Stimulated activated CD8-positive, alpha-beta memory T cell treated with anti-CD3 and anti-CD28 coated beads, Interleukin-2, amount 100 ng/mL, for 1 hour (primary cell): ENCODE measurements at regions not wholly inside any gene's neighbourhood (a gene's known extent, or its start where the extent isn't known, plus 50 kb on each side); places are given as distances from the start of the nearest gene placed in this dataset.
"Not testable (repeated sequence)": the region's sequence is repeated elsewhere in the genome, so short reads cannot be mapped to it uniquely, and the experiment has no call there.

Experiments used
- DNase-seq, 2 donors: peaks; one replicate each; pipeline ENCODE4 v3.0.0-alpha.2; 2020; ENCODE audit warnings: low read depth in 2 of 2

DNA sequence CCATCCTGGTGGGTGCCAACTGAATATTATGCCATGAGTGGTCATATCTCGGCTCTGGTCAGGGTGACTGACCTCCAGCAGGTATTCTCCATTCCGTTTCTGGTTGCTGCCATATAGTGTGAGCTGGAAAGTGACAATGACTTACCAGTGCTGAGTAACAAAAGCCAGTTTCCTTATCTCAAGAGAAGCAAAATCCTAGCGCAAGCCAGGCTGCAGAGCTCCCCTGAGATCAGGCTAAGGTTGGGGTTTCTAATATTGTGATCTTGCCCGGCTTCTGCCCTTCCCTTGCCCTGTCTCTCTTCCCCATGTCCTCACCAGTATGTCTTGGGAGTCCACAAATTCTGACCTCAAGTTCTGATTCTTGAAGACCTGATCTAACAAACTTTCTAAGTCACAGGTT is 271.3 kb upstream of the SPTLC3 start:
- DNase-seq = no peak

DNA sequence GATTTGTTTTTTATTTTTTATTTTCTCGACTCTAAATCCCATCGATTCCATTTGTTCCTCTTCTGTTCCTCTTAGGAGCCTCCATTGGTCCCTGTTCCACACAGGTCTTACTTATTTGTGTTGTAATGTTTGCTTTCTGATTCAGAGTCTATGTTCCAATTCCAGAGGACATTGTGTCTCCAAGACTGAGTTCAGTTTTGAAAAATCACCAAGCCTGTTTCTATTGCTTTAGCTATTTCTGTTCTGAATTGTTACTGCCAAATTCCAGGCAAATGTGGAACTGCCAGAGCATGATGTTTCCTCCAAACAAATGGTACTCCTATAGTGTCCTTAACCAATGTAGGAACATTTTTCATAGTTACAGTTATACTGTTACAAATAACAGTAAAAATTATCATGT is 270.9 kb upstream of the SPTLC3 start:
- DNase-seq = no peak

DNA sequence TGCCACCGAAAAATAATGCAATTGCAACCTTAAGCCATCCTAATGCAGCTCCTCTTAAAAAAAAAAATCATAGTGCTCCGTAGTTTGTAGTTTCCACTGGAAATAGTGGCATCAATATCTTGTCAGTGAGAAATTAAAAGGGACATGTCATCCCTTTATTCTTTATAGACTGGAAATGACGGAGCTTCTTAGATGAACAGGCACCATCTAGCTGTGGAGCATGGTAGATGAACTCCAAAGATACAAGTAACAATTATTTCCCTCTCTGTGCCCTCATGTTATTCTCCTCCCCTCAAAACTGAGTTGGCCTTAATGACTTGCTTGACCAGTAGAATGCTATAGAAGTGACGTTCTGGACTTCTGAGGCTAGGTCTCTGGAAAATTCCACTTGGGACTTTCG is 268.1 kb upstream of the SPTLC3 start:
- no peak for DNase-seq

DNA sequence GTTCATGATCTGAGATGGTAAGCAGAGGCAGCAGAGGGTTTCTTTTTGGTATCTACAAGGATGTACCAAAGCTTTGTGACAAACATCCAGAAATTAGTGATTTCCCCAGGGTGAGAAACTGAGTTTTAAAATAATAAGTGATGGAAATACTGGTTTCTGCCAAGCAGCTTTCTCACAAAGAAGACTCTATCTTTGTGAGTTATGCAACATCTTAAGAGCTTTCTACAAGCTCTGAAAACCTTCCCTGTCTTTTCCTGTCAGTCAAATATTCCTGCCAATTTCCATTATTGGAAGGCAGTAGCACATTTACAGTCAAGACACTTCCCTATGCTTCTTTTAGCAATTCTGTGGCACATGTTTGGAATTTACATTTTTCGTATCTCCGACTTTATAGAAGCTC is 264.7 kb upstream of the SPTLC3 start:
- no peak for DNase-seq

DNA sequence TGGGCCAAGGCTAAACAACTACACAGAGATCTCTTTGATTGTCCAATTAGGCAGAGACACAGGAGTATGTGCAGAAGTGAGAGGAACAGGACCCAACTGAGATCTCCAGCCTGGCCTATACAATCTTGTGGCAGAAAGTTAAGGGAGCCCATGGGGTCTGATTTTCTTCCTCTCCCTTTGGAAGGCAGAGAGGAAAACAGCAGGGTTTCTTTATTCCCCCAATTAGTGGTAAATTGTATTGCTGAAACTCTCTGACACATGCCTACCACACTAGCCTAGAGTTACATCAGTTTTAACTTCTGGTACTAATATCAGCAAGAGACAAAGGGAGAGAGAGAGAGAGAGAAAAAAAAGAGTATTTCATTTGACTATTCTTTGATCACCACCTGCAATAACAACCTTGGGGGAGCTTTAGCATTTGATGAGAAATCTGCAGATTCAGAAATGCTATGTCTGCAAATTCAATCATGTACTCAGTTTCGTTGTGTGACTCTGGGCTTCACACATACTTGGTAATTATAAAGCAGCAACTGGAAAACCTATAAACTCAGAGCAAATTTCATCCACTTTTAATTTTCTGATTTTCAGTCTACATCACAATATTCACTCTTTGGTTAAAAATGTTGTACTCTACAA is 260.3 kb upstream of the SPTLC3 start:
- DNase-seq = no peak

DNA sequence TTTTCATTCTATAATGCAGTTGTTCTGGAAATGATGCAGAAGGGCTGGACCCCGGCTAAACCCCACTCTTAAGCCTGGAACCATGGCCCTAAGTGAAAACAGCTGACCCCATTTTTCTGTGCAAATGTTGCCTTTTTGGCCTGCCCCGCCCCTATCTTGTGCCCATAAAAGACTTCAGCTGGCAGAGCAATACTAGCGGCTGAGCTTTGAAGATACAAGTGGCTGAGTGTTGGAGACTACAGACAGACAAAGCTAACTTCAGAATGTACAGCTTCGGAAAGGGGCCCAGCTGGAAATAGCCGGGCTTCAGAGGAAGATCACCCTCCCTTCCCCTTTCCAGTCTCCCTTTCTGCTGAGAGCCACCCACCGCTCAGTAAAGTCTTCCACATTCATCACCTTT is 258.6 kb upstream of the SPTLC3 start:
- no peak for DNase-seq

DNA sequence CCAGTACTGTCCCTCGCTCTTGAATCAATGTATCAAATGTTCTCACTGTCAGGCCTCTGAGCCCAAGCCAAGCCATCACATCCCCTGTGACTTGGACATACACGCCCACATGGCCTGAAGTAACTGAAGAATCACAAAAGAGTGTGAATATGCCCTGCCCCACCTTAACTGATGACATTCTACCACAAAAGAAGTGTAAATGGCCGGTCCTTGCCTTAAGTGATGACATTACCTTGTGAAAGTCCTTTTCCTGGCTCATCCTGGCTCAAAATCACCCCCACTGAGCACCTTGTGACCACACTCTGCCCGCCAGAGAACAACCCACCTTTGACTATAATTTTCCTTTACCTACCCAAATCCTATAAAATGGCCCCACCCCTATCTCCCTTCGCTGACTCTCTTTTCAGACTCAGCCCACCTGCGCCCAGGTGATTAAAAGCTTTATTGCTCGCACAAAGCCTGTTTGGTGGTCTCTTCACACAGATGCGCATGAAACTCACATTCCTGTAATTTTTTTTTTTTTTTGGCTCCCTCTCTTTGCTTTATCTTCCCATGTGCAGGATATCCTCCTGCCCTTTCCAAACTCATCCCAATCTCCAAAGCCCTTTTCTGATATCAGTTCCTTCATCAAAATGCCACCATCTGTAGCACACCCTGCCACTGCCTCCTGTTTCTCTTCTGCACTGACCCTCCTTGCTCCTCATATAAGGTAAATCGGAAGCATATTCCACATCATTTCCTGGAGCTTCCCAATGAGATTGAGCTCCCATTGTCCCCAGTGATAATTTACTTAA is 255.7 kb upstream of the SPTLC3 start:
- DNase-seq = not testable (repeated sequence)

DNA sequence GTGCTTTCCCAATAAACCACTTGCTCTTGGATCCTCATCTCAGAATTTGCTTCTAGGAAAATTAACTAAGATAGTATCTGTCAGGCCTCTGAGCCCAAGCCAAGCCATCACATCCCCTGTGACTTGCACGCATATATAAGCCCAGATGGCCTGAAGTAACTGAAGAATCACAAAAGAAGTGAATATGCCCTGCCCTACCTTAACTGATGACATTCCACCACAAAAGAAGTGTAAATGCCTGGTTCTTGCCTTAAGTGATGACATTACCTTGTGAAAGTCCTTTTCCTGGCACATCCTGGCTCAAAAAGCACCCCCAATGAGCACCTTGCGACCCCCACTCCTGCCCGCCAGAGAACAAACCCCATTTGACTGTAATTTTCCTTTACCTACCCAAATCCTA is 255.0 kb upstream of the SPTLC3 start:
- not testable (repeated sequence) for DNase-seq

DNA sequence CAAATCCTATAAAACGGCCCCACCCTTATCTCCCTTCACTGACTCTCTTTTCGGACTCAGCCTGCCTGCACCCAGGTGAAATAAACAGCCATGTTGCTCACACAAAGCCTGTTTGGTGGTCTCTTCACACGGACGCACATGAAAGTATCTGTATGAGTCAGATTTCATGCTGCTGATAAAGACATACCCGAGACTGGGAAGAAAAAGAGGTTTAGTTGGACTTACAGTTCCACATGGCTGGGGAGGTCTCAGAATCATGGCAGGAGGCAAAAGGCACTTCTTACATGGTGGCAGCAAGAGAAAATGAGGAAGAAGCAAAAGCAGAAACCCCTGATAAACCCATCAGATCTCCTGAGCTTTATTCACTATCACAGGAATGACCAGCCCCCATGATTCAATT is 249.3 kb upstream of the SPTLC3 start:
- not testable (repeated sequence) for DNase-seq

DNA sequence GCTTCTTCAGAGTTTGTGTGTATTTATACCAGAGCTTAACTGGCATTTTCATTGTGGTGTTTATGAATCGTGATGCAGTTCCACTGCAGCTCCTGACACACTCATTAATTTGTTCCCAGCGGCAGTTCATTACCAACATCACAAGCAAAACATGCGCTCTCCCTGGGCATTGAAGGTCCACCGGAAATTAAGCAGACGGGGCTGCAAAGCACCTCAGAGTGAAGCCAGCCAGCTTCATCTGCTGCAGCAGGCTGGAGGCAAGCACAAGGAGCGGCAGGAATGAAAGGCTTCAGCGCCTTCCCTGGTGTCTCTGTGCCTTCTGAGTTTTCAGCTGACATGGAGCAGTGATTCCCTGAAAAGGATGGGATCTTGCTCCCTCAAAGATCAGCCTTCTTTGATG is 246.0 kb upstream of the SPTLC3 start:
- DNase-seq = no peak

DNA sequence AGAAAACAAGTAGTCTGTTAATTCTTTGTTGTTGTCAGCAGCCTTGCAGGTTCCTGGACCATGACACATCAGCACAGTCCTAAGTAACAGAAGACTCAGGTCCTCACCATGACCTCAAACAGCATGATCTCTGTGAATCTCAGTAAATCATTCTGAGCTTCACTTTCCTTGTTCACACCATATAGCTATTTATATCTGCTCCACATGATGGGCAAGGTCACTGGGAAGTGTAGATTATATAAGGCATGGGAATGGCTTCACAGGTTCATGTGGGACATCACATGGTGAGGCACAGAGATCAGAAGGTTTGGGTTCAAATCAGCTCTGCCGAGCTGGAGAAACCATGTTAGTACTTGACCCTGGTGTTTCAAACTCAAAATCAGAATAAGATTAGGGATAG is 245.4 kb upstream of the SPTLC3 start:
- no peak for DNase-seq

DNA sequence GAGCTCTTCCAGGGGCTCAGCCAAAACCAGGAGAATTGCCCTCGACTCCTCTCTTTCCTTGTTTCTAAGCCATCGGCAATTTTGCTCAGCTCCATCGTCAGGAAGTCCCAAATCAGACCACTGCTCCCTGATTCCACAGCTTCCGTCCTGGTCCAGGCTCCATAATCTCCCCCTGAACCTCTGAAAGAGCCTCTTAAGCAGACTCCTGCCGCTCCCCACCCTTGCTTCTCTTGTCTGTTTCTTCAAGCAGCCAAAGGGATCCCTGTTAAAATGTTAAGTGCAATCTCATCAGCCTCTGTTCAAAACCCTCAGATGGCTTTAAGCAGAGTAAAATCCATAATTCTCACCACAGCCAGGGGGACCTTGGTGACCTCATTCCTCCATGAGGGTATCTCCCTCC is 244.7 kb upstream of the SPTLC3 start:
- no peak for DNase-seq

DNA sequence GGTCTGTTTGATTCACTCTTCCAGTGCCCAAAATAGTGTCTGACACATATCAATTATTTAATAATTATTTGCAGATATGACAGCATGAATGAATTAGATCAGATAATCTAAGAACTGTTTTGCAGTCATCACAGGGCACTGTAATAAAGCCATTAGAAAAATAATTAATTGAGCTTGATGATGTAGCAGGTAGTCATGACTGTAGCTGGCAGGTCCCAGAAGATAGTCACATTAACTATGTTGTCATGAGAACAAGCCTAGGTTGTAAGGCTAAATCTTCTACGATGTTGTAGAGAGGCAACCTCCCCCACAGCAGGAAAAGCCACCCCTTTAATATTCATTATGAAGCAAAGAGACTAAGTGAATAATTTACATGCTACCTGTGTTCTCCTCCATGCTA is 243.9 kb upstream of the SPTLC3 start:
- DNase-seq = no peak

DNA sequence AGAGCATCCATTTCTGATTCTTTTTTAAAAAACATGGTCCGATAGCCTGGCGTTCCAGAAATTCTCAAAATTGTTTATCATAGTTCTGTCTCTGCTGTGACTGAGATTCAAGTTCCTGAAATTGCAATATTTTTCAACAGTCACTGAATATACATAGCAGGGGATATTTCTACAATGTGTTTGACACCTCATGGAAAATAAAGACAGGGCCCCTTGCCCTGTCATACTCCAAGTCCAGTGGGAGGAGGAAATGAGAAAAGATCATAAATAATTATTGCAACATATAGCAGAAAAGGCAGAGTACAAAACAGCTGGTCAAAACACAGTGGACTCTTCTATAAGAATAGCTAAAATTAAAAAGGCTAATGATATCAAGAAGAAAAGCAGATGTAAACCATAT is 234.8 kb upstream of the SPTLC3 start:
- DNase-seq = no peak

DNA sequence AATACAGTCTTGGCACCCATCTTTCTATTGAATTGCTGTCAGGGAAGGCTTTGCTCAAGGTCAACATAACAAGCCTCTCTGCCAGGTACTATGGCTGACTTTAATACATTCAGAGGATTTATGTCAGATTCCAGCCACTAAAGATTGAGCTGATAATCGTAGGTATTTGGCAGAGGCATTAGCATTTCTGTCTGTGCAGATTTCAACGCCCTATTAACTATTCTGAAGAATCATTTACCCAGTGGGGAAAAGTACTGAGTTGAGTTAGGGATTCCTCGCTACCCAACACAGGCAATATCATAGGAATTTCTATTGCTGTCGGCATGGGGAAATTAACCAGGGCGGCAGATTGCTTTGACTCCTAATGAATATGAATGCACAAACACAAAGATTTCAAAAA is 233.7 kb upstream of the SPTLC3 start:
- no peak for DNase-seq

DNA sequence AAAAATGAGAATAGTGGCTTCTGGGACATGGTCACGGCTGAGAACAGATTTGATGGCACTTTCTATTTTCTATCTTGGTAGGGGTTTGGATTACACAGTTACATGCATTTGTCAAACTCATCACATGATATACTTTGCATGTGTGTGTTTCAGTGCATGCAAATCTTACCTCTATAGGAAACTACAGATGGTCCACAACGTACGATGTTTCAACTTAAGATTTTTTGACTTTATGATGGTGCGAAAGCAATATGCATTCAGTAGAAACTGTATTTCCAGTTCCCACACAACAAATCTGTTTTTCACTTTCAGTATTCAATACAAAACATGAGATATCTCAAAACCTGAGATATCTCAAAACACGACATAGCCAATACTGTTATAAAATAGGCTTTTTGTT is 231.8 kb upstream of the SPTLC3 start:
- DNase-seq = no peak

DNA sequence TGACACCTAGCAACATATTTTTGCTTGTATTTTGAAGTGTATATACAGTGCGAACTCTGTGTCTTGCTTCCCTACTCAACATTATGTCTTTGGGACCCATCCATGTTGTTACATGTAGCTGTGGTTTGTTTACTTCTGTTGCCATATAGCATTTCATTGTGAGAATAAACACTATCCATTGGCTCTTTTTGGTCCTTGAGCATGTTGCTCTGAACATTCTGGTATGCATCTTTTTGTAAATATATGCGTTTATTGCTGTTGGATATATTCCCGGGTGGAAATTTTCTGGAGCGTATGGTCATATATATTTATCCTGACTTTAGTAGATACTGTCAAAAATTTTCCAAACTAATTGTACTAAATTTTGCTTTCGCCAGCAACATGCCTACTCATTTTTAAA is 222.5 kb upstream of the SPTLC3 start:
- DNase-seq = no peak

DNA sequence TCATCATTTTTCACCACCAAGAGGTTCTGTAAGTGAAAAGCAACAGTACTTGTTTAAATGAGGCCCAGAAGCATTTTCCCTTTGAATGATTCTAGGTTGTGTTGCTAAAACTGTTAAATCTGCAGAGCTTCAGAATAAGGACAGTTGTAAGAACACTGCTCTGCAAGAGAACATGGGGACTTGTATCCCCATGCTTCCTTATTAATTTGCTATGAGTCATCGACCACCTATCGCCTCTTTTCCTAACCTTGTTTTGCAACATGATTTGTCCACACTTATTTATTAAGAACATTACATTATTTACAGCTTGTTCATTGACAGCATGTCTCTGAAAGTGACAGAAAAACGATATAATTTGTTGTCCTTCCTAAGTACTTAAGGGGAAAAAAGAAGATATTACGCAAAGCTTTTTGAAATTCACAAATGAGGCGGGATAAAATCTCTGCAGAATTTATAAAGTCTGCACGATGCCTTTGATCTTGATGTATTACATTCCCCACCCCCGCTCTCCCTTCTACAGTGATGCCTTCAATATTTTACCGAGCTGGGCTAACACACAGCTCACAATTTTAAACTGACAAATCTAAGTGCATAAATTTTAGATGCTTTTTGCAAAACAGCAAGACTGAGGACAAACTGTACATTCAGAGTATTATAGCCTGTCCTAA is 220.0 kb upstream of the SPTLC3 start:
- DNase-seq = no peak

DNA sequence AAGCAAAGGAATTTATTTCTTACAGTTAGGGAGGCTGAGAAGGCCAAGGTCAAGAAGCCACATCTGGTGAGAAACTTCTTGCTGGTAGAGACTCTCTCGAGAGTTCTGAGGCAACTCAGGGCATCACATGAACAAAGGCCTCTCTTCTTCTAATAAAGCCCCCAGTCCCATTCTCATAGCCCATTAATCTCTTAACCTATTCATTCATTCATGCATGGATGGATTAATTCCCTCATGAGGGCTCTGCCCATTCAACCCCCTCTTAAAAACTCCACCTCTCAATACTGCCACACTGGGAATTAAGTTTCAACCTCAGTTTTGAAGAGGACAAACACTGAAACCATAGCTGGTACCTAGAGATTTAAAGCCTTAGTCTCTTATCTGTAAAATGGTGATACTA is 217.9 kb upstream of the SPTLC3 start:
- no peak for DNase-seq

DNA sequence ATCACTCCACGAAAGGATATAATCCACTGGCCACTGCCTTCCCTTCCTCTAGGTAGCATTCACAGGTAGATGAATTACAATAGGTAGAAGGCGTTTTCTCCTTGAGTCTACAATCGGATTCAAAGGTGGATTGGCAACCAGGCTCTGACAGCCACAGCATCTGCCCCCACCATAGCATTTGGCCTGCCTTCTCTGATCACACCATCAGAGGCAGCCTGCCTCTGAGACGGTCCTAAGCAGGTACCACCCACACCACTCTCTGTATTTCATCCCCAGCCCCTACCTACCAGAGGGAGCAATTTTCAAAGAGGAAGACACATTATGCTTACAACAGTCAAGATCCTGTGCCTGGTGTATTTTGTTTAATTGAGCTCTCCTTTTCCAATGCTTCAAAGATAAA is 210.5 kb upstream of the SPTLC3 start:
- no peak for DNase-seq

DNA sequence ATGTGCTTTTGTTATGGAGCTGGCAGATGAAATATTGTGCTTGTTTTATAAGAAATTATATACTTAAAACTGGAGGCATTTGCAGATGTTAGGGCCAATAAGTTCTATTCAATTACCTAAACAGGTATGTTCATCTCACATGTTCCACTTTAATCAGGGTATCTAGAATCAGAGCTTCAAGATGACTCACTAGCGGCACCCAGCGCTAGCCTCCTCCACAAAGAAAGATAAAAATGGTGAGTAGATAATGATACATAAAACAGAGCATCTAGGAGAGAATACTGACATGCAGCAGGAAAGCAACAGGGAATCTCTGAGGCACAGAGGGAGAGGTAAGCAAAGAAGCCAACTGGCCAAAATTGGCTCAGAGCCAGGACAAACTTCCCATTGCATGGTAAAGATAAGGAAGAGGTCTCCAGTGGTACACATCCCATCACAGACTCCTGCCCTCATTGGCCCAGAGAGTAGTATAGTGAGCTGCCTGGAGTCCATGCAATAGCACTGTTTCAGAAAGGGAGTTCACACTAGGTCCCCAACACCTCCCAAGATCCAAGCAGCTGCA is 200.7 kb upstream of the SPTLC3 start:
- no peak for DNase-seq

DNA sequence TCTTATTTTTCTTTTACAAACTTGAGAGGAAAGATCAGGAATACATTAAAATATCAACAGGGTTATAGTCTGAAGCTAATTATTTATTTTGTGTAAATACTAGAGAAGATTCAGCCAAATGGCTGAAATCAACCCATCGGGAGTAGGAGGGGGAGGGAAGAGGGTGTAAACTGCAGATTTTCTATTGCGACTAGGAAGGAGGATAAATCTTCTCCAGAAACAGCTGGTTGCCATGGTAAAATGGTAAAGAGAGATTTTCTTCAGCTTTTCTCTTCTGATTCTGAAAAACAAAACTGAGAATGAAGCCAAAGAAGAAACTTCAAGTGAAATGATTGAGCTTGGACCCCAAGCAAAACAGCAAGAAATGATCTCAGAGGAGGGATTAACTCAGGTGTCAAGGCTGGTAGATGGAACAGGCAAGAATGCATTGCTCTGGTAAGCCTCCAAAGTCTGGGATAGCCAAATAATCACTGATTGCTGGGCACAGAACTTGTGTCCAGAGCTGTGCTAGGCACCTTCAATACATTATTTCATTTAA is 193.5 kb upstream of the SPTLC3 start:
- DNase-seq = no peak
